PC-9 (cell line): ENCODE measurements at regions not wholly inside any gene's neighbourhood (a gene's known extent, or its start where the extent isn't known, plus 50 kb on each side); places are given as distances from the start of the nearest gene placed in this dataset.

ENCODE experiments used
- CTCF ChIP-seq: fragments of 200-600 bp; sonication (generic); conservative IDR thresholded peaks from 2 replicates; pipeline ENCODE4 v1.6.1; 2017; ENCODE audit warnings: mixed run types, antibody characterized with exemption, mild to moderate bottlenecking, moderate library complexity
- EZH2 ChIP-seq: fragments of 200-600 bp; sonication (generic); IDR thresholded peaks from 2 replicates; pipeline ENCODE4 v1.8.0; 2017; ENCODE audit warnings: antibody characterized with exemption, low read depth

GRCh38 chr4:126364311-126364911 lies 1049.7 kb downstream of the FAT4 start:
- TF ChIP-seq CTCF: no peak
- no peak for TF ChIP-seq EZH2
